ENCODE measurements at regions not wholly inside any gene's neighbourhood (a gene's known extent, or its start where the extent isn't known, plus 50 kb on each side); places are given as distances from the start of the nearest gene placed in this dataset.

DNA sequence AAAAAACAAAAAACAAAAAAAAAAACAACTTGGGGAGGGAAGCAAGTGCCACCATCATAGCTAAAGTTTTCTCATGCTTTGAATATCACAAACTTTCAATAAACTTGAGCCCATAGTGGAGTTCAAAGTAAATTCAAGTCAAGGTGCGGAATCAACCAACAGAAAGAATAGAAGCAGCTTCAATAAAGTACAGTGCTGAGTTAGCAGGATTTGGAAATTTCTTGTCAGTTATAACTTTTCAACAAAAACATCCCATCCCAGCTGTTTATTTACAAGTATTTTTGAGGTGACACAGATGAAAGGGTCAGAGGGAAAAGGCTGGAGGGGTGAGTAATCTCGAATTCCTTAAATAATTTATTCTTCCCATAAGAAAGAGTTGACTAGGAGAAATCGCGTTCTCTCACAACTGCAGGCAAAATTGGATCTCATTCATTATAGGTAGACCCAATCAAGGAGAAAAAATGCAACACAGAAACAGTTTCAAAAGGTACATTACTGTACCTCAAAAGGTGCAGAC, 477.4 kb upstream of the RASGRP1 start:
- Histone ChIP-seq H3K4me3 (ENCODE audit: low read depth, low read length, poor library complexity, severe bottlenecking) (no peak overlapping the region), H3K4me2 (ENCODE audit: low read length) (no peak overlapping the region), H3K9me2 (ENCODE audit: insufficient read depth, low read length) (no peaks in the 10 kb centered on the region), H3K4me1 (ENCODE audit: insufficient read depth, low read length, poor library complexity, severe bottlenecking) (no peaks in the 10 kb centered on the region), H3K9me3 (ENCODE audit: low read length) (no peaks in the 10 kb centered on the region), H3K79me2 (ENCODE audit: insufficient read depth, low read depth, low read length) (no peaks in the 10 kb centered on the region), H2AFZ (ENCODE audit: low read length) (no peak overlapping the region), H3K36me3 (ENCODE audit: insufficient read depth, low read length) (no peaks in the 10 kb centered on the region), H4K20me1 (ENCODE audit: insufficient read depth, low read length) (no peaks in the 10 kb centered on the region), H3K27ac (ENCODE audit: low read depth, low read length, poor library complexity, severe bottlenecking) (no peak overlapping the region)
- no peak for DNase-seq (ENCODE audit: low spot score)
- intact Hi-C loops (cut with micrococcal nuclease; ENCODE audit: unreplicated experiment) = no loop called here
- TF ChIP-seq EZH2phosphoT487 (IDR thresholded peaks at IDR 0.05; ENCODE audit: borderline replicate concordance, low read depth, low read length) = no peak
- TF ChIP-seq, protein P1, sequence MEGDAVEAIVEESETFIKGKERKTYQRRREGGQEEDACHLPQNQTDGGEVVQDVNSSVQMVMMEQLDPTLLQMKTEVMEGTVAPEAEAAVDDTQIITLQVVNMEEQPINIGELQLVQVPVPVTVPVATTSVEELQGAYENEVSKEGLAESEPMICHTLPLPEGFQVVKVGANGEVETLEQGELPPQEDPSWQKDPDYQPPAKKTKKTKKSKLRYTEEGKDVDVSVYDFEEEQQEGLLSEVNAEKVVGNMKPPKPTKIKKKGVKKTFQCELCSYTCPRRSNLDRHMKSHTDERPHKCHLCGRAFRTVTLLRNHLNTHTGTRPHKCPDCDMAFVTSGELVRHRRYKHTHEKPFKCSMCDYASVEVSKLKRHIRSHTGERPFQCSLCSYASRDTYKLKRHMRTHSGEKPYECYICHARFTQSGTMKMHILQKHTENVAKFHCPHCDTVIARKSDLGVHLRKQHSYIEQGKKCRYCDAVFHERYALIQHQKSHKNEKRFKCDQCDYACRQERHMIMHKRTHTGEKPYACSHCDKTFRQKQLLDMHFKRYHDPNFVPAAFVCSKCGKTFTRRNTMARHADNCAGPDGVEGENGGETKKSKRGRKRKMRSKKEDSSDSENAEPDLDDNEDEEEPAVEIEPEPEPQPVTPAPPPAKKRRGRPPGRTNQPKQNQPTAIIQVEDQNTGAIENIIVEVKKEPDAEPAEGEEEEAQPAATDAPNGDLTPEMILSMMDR (conservative IDR thresholded peaks at IDR 0.05; ENCODE audit: low read length) = no peak
- no TSS peak for BruUV-seq (replicated peaks)
- ChIA-PET POLR2A (interaction anchor here (0.7 kb wide), 1 partner anchor 861 kb away, joined by 3 read pairs; no protein-coding TSS in a partner anchor), CTCF (ENCODE audit: unreplicated experiment) (no interaction called here)

DNA sequence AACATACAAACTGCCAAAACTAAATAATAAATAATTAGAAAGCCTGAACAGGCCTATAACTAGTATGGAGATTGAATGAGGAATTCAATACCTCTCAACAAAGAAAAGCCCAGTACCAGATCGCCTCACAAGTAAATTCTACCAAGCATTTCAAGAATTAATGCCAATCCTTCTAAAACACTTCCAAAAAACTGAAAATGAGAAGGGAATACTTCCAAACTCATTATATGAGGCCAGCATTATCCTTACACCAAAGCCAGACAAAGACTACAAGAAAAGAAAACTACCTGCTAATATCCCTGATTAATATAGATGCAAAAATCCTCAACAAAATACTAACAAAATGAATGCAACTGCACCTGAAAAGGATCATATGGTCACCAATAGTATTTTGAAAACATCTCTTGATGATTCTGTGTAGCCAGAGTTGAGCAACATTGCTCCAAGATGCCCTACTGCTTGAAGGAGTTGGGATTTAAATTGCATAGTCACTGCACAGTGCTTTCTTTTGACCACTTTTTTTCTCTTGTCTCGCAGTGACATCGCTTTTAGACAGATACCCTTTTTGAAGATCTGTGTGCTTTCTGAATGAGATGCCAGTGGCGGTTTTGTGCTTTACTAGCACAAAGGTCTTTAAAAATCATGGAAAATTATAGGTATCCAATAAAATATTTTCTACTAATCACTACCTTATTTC, 487.2 kb upstream of the RASGRP1 start:
- ChIA-PET CTCF (ENCODE audit: unreplicated experiment) (no interaction called here), POLR2A (no interaction called here)
- H3K4me3 ChIP-seq (ENCODE audit: low read depth, low read length, poor library complexity, severe bottlenecking) = no peak overlapping the region
- H3K9me3 ChIP-seq (ENCODE audit: low read length) = no peaks in the 10 kb centered on the region
- H3K4me2 ChIP-seq (ENCODE audit: low read length) = no peak overlapping the region
- H3K9me2 ChIP-seq (ENCODE audit: insufficient read depth, low read length) = no peaks in the 10 kb centered on the region
- H3K36me3 ChIP-seq (ENCODE audit: insufficient read depth, low read length) = no peaks in the 10 kb centered on the region
- no peaks in the 10 kb centered on the region for H3K4me1 ChIP-seq (ENCODE audit: insufficient read depth, low read length, poor library complexity, severe bottlenecking)
- H2AFZ ChIP-seq (ENCODE audit: low read length) = no peak overlapping the region
- BruUV-seq (replicated peaks) = no TSS peak
- intact Hi-C loops (cut with micrococcal nuclease; ENCODE audit: unreplicated experiment) = no loop called here
- no peak for DNase-seq (ENCODE audit: low spot score)
- H4K20me1 ChIP-seq (ENCODE audit: insufficient read depth, low read length) = no peaks in the 10 kb centered on the region
- no peaks in the 10 kb centered on the region for H3K79me2 ChIP-seq (ENCODE audit: insufficient read depth, low read depth, low read length)
- TF ChIP-seq, protein P1 (conservative IDR thresholded peaks at IDR 0.05; ENCODE audit: low read length) = no peak
- TF ChIP-seq EZH2phosphoT487 (IDR thresholded peaks at IDR 0.05; ENCODE audit: borderline replicate concordance, low read depth, low read length) = no peak
- H3K27ac ChIP-seq (ENCODE audit: low read depth, low read length, poor library complexity, severe bottlenecking) = no peak overlapping the region

DNA sequence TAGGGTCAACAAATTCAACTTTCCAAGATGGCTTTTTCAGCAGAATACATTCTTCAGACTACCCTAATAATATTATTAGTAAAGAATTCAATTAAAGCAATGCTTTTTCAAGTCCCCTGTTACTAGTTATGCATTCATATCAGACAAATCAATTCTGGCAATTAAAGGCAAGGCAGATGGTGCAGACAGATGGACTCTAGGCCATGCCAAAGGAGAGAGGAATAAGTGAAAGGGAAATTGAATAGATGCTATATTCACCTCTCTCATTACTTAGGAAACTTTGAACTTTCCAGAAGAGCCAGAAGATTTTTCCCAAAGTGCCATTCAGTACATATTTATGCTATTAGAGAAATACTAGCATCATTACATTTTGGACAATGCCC, 487.7 kb upstream of the RASGRP1 start:
- no peak for TF ChIP-seq EZH2phosphoT487 (IDR thresholded peaks at IDR 0.05; ENCODE audit: borderline replicate concordance, low read depth, low read length)
- TF ChIP-seq, protein P1 (conservative IDR thresholded peaks at IDR 0.05; ENCODE audit: low read length) = no peak
- no TSS peak for BruUV-seq (replicated peaks)

More for the DNA sequence above, 487.7 kb upstream of the RASGRP1 start:
- intact Hi-C loops (cut with micrococcal nuclease; ENCODE audit: unreplicated experiment) = no loop called here
- no peaks in the 10 kb centered on the region for H3K79me2 ChIP-seq (ENCODE audit: insufficient read depth, low read depth, low read length)
- no peaks in the 10 kb centered on the region for H4K20me1 ChIP-seq (ENCODE audit: insufficient read depth, low read length)
- no peak overlapping the region for H2AFZ ChIP-seq (ENCODE audit: low read length)
- no peaks in the 10 kb centered on the region for H3K9me3 ChIP-seq (ENCODE audit: low read length)
- no peak for DNase-seq (ENCODE audit: low spot score)
- H3K4me1 ChIP-seq (ENCODE audit: insufficient read depth, low read length, poor library complexity, severe bottlenecking) = no peaks in the 10 kb centered on the region
- H3K27ac ChIP-seq (ENCODE audit: low read depth, low read length, poor library complexity, severe bottlenecking) = no peak overlapping the region
- no peak overlapping the region for H3K4me3 ChIP-seq (ENCODE audit: low read depth, low read length, poor library complexity, severe bottlenecking)
- no peaks in the 10 kb centered on the region for H3K9me2 ChIP-seq (ENCODE audit: insufficient read depth, low read length)
- H3K36me3 ChIP-seq (ENCODE audit: insufficient read depth, low read length) = no peaks in the 10 kb centered on the region
- ChIA-PET CTCF (ENCODE audit: unreplicated experiment) (no interaction called here), POLR2A (no interaction called here)
- no peak overlapping the region for H3K4me2 ChIP-seq (ENCODE audit: low read length)

All from OCI-LY7 (cell line).